SK-N-SH (cell line): ENCODE measurements at regions not wholly inside any gene's neighbourhood (a gene's known extent, or its start where the extent isn't known, plus 50 kb on each side); places are given as distances from the start of the nearest gene placed in this dataset.

Source experiments
- CTCF ChIA-PET: fragments of 300-600, 350-600 bp; formaldehyde crosslinking; extraction: SDS; loops from one replicate; lab custom pipeline; 2021; lab: Yijun Ruan, JAX
- POLR2A ChIA-PET: fragments of 350-600 bp; sonication (Branson Sonifier 250); formaldehyde crosslinking; extraction: SDS; loops from one replicate; lab custom pipeline; 2020; ENCODE audit warnings: antibody characterized with exemption, inconsistent platforms; lab: Yijun Ruan, JAX
- DNase-seq: peaks from one replicate; pipeline ENCODE4 v3.0.0; 2012
- H2AFZ ChIP-seq: fragments of 200-600 bp; sonication (generic); 2 replicates; pipeline ENCODE4 v1.8.1; 2016; ENCODE audit warnings: antibody characterized with exemption, mild to moderate bottlenecking, low read depth
- H3F3A ChIP-seq: fragments of 200-600 bp; sonication (generic); replicated peaks from 2 replicates; pipeline ENCODE3; 2016; ENCODE audit warnings: antibody characterized with exemption, mild to moderate bottlenecking; ENCODE audit not compliant: insufficient read depth
- H3K27ac ChIP-seq, 2 experiments: fragments of 200-500 bp in 1 of 2; fragments of 200-600 bp in 1 of 2; sonication (Bioruptor generic) in 1 of 2; sonication (generic), shearing (Covaris generic) in 1 of 2; 2 replicates each; pipeline versions ENCODE4 v1.5.1 to v1.6.1; 2014 to 2016; ENCODE audit warnings: low read depth in 2 of 2, inconsistent platforms in 1 of 2, low read length in 1 of 2, mild to moderate bottlenecking in 1 of 2, mixed read lengths in 1 of 2
- H3K27me3 ChIP-seq: fragments of 200-600 bp; sonication (generic), shearing (Covaris generic); 2 replicates; pipeline ENCODE4 v1.6.1; 2016; ENCODE audit warnings: mixed run types; ENCODE audit not compliant: insufficient read depth
- H3K36me3 ChIP-seq, 2 experiments: fragments of 200-500 bp in 1 of 2; fragments of 200-600 bp in 1 of 2; sonication (Bioruptor generic) in 1 of 2; sonication (generic) in 1 of 2; replicated peaks in 1 of 2; 2 replicates each; pipeline versions ENCODE3 to v1.5.1; 2014 to 2016; ENCODE audit warnings: low read length in 1 of 2, mild to moderate bottlenecking in 1 of 2; ENCODE audit not compliant: insufficient read depth in 2 of 2, control insufficient read depth in 1 of 2
- H3K4me1 ChIP-seq, 2 experiments: fragments of 200-500 bp in 1 of 2; fragments of 200-600 bp in 1 of 2; sonication (Bioruptor generic) in 1 of 2; sonication (generic), shearing (Covaris generic) in 1 of 2; 2 replicates each; pipeline versions ENCODE4 v1.5.1 to v1.6.1; 2014 to 2016; ENCODE audit warnings: low read depth in 1 of 2, low read length in 1 of 2, mixed run types in 1 of 2; ENCODE audit not compliant: insufficient read depth in 2 of 2, control insufficient read depth in 1 of 2
- H3K4me2 ChIP-seq: fragments of 200-600 bp; sonication (generic), shearing (Covaris generic); 2 replicates; pipeline ENCODE4 v1.6.1; 2017; ENCODE audit warnings: mixed run types
- H3K4me3 ChIP-seq, 2 experiments: fragments of 200-500 bp in 1 of 2; fragments of 200-600 bp in 1 of 2; sonication (Bioruptor generic) in 1 of 2; sonication (generic), shearing (Covaris generic) in 1 of 2; 2 replicates each; pipeline versions ENCODE4 v1.5.1 to v1.8.1; 2014 to 2016; ENCODE audit warnings: low read depth in 2 of 2, inconsistent platforms in 1 of 2, low read length in 1 of 2, mild to moderate bottlenecking in 1 of 2, mixed read lengths in 1 of 2, moderate library complexity in 1 of 2
- H3K79me2 ChIP-seq: fragments of 200-600 bp; sonication (generic); 2 replicates; pipeline ENCODE4 v1.8.1; 2017; ENCODE audit warnings: mild to moderate bottlenecking; ENCODE audit not compliant: insufficient read depth
- H3K9ac ChIP-seq: fragments of 200-600 bp; sonication (generic); 2 replicates; pipeline ENCODE4 v1.6.1; 2017; ENCODE audit warnings: mixed run types
- H3K9me2 ChIP-seq: fragments of 200-600 bp; sonication (generic); 2 replicates; pipeline ENCODE4 v1.6.1; 2017; ENCODE audit warnings: mixed run types
- H3K9me3 ChIP-seq: fragments of 200-600 bp; sonication (generic); 2 replicates; pipeline ENCODE4 v1.6.1; 2017; ENCODE audit warnings: mixed run types, mild to moderate bottlenecking, moderate library complexity
- H4K20me1 ChIP-seq: fragments of 200-600 bp; sonication (generic); 2 replicates; pipeline ENCODE4 v1.6.1; 2017; ENCODE audit warnings: mild to moderate bottlenecking, mixed run types; ENCODE audit not compliant: insufficient read depth
- EP300 ChIP-seq, 2 experiments: IDR thresholded peaks; 2 replicates each; pipeline versions ENCODE4 v1.4.0 to v1.6.1; 2012; ENCODE audit warnings: borderline replicate concordance in 1 of 2, low read depth in 1 of 2, low read length in 1 of 2
- FOSL2 ChIP-seq: IDR thresholded peaks from 2 replicates; pipeline ENCODE4 v1.4.0; 2012; ENCODE audit warnings: low read depth, mild to moderate bottlenecking, moderate library complexity, borderline replicate concordance
- GATA2 ChIP-seq: sonication (generic); formaldehyde crosslinking; IDR thresholded peaks from 2 replicates; pipeline ENCODE4 v1.5.0; 2020; ENCODE audit warnings: mild to moderate bottlenecking, missing genetic modification reagents
- JUND ChIP-seq: IDR thresholded peaks from 2 replicates; pipeline ENCODE4 v1.4.0; 2012
- NRF1 ChIP-seq: IDR thresholded peaks from 2 replicates; pipeline ENCODE4 v1.6.1; 2012; ENCODE audit warnings: low read depth, mild to moderate bottlenecking, low read length
- RFX5 ChIP-seq: IDR thresholded peaks from 2 replicates; pipeline ENCODE4 v1.6.1; 2012; ENCODE audit warnings: mild to moderate bottlenecking, improper control_type of control experiment, low read length
- SIN3A ChIP-seq: IDR thresholded peaks from 2 replicates; pipeline ENCODE4 v1.6.1; 2012; ENCODE audit warnings: low read depth, mild to moderate bottlenecking, low read length, moderate library complexity, borderline replicate concordance
- TCF12 ChIP-seq: IDR thresholded peaks from 2 replicates; pipeline ENCODE4 v1.4.0; 2012
- ZBTB33 ChIP-seq: IDR thresholded peaks from 2 replicates; pipeline ENCODE4 v1.4.0; 2012; ENCODE audit warnings: low read depth, borderline replicate concordance
- WGBS: methylation state at CpG from one replicate; pipeline ENCODE4 v1.1.6; 2017; ENCODE audit warnings: low lambda C conversion rate; 5-methylcytosine and 5-hydroxymethylcytosine counted together
- TF ChIP-seq, protein P1 (sequence below): IDR thresholded peaks from 2 replicates; pipeline ENCODE4 v1.4.0; 2012; ENCODE audit warnings: low read depth

DNA sequence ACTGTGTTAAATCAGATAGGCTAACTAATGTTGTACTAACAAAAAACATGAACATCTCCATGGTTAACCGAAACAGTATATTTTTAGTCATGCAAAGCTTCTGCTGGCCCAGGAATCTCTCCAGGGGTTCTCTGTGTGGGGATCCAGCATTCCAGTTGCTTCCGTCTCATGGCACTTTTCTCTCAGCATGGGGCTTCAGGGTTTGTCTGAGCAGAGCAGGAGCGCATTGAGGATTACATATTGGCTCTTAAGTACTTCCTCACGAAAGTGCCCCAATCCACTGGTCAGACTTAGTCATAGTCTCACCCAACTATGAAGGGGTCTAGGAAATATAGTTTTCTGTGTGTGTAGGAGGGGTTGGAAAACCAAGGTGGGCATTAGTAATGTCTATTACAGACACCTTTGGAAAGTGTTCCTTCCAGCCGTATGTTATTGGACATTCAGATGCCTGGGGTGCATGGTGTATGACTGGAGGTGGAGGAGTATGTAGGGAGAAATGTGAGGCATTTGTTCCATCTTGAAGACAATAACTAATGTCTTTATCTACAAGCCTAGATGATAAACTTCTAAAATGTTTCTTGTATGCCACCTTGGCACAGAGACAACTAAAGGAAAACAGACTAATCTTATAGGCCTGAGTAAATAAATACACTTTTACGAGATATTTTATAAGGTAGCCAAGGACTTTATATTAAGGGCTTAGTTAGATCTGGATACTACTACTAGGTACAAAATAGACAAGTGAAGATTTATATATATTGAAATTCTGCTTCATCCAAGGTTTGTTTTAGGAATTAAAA lies 123.8 kb upstream of the ZEB2 start:
- CTCF ChIA-PET = interaction anchor here (0.6 to 1.6 kb wide), 2 partner anchors 18 to 1109 kb away, joined by 3 read pairs; no protein-coding TSS in a partner anchor
- Histone ChIP-seq H3F3A (no peaks in the 10 kb centered on the region), H3K4me2 (no peak overlapping the region), H3K36me3 (no peaks in the 10 kb centered on the region), H3K9me2 (no peaks in the 10 kb centered on the region), H3K4me3 (no peak overlapping the region), H3K27me3 (no peaks in the 10 kb centered on the region), H3K9ac (no peak overlapping the region), H3K9me3 (no peaks in the 10 kb centered on the region), H3K27ac (no peak overlapping the region), H3K4me1 (peaks cover 0 to 5% of the 10 kb centered on the region in 2 experiments; a peak in 1 of 4 replicates), H3K79me2 (no peaks in the 10 kb centered on the region), H4K20me1 (no peaks in the 10 kb centered on the region), H2AFZ (no peak overlapping the region)
- TF ChIP-seq SIN3A = no peak
- no peak for TF ChIP-seq TCF12
- TF ChIP-seq, protein P1, sequence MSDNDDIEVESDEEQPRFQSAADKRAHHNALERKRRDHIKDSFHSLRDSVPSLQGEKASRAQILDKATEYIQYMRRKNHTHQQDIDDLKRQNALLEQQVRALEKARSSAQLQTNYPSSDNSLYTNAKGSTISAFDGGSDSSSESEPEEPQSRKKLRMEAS = no peak
- TF ChIP-seq ZBTB33 = no peak
- no peak for TF ChIP-seq RFX5
- TF ChIP-seq EP300 (IDR thresholded peaks at IDR 0.05; ENCODE audit: borderline replicate concordance in 1 of 2, low read depth in 1 of 2, low read length in 1 of 2) = no peak
- WGBS = 87% methylated on average over 6 of the region's 6 CpGs
- POLR2A ChIA-PET = no interaction called here
- no peak for DNase-seq

DNA sequence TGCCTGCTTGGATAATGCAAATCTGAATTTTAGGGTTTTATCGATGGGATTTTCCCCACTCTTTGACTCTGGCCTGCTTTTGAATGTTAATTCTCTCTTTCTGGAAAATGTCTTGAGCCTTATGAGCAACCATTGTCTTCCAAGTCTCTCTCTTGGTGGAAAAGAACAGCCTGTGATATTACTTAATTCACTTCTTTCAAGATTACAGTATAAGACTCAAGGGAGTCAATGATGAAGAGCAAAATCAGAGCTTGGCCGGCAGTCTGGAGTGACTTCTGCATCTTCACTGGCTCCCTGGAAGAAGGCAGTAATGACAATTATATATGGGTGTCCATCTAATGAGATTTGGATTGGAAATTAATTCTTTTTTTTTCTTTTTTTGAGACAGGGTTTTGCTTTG lies 122.9 kb upstream of the ZEB2 start:
- no peak overlapping the region for H3K9ac ChIP-seq
- no peaks in the 10 kb centered on the region for H3K79me2 ChIP-seq
- no peaks in the 10 kb centered on the region for H3K36me3 ChIP-seq
- H3K27me3 ChIP-seq = no peaks in the 10 kb centered on the region
- no peak for DNase-seq
- no peak overlapping the region for H3K4me3 ChIP-seq
- H3F3A ChIP-seq = no peaks in the 10 kb centered on the region
- 85% methylated on average over 2 of the region's 2 CpGs for WGBS
- H2AFZ ChIP-seq = no peak overlapping the region
- ChIA-PET POLR2A (no interaction called here), CTCF (interaction anchor here (0.6 to 1.6 kb wide), 2 partner anchors 17 to 1110 kb away, joined by 3 read pairs; no protein-coding TSS in a partner anchor)
- H3K4me1 ChIP-seq = peaks cover 0 to 5% of the 10 kb centered on the region in 2 experiments; a peak in 1 of 4 replicates
- no peak overlapping the region for H3K27ac ChIP-seq
- H3K4me2 ChIP-seq = no peak overlapping the region
- H4K20me1 ChIP-seq = no peaks in the 10 kb centered on the region
- TF ChIP-seq JUND (no peak), GATA2 (no peak), FOSL2 (no peak), NRF1 (no peak)
- H3K9me3 ChIP-seq = no peaks in the 10 kb centered on the region
- H3K9me2 ChIP-seq = no peaks in the 10 kb centered on the region
